ENCODE measurements at regions not wholly inside any gene's neighbourhood (a gene's known extent, or its start where the extent isn't known, plus 50 kb on each side); places are given as distances from the start of the nearest gene placed in this dataset.

DNA sequence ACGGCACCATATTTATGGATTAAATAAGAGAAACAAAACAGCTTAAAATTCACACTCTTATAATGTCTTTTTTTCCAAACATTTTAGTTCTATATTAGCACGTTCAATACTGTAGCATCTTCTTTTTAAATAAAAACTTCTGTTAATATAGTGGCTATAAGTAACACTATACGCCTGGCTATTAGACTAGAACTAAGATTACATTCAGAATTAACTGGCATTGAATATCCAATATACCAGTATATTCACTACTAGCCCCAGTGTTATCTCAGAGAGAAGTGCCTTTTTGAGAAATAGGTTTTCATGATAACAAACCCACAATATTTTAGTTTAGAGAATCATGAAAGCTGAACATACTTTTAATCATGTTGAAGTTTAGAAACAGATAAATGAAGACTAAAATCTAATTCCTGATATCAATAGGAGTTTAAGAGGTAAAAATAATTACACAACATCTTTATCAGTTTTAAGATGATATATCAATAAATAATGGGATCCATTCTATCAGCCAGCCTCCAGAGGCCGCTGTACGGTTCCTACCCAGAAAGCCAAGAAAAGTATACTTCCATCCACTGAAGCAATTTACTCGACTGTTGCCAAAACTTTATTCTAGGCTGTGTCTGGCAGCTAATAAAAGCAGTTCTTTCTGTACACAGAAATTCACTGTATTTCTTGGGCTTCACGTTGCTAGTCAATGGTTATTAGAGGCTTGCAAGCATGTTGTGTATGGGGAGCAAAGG lies 1113.4 kb upstream of the MIR17HG start:
- DNase-seq: no peak

DNA sequence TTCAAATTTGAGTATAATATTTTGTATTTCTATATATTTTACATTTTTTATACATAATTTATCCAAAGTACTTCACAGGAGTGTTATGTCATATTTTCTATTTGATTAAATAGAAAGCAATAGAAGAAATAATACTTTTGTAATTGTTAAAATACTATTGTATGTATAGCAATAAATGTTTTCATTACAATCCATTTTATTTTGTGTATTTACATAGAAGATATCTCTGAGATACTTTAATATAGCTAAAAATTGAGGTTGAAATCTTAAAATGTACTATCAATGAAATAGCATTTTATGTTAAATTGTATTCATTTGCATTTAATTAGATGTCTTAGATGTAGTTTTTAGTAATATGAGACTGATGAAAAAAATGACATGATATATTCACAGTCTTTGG lies 1109.6 kb upstream of the MIR17HG start:
- no peak for FAIRE-seq
- no peaks in the 10 kb centered on the region for H3K27me3 ChIP-seq (ENCODE audit: control insufficient read depth in 3 of 3, insufficient read depth in 3 of 3, low read length in 3 of 3)

More for the DNA sequence above, 1113.4 kb upstream of the MIR17HG start:
- Histone ChIP-seq H3K4me3 (ENCODE audit: low read depth in 1 of 3, low read length in 3 of 3) (no peak overlapping the region), H3K36me3 (ENCODE audit: control insufficient read depth in 3 of 3, insufficient read depth in 2 of 3, low read depth in 1 of 3, low read length in 3 of 3) (no peaks in the 10 kb centered on the region), H3K4me1 (ENCODE audit: control insufficient read depth in 3 of 3, insufficient read depth in 2 of 3, low read depth in 1 of 3, low read length in 2 of 3) (no peaks in the 10 kb centered on the region), H3K27ac (ENCODE audit: low read depth in 1 of 3, low read length in 2 of 3) (no peak overlapping the region), H3K9me3 (ENCODE audit: control insufficient read depth in 2 of 2, insufficient read depth in 1 of 2, low read depth in 1 of 2, low read length in 1 of 2) (peaks cover 0 to 12% of the 10 kb centered on the region in 2 donors), H3K27me3 (ENCODE audit: control insufficient read depth in 3 of 3, insufficient read depth in 3 of 3, low read length in 3 of 3) (no peaks in the 10 kb centered on the region)
- 78 to 84% (median 82%) methylated on average over 7 of the region's 7 CpGs for WGBS, 3 donors
- no peak for FAIRE-seq

GRCh38 chr13:90238413-90238812 lies 1109.1 kb upstream of the MIR17HG start:
- 44 to 62% (median 58%) methylated on average over 4 of the region's 4 CpGs for WGBS, 3 donors
- H3K36me3 ChIP-seq (ENCODE audit: control insufficient read depth in 3 of 3, insufficient read depth in 2 of 3, low read depth in 1 of 3, low read length in 3 of 3): no peaks in the 10 kb centered on the region
- FAIRE-seq (no peak), DNase-seq (peak in 1 of 2 donors; percentile 2)
- H3K27me3 ChIP-seq (ENCODE audit: control insufficient read depth in 3 of 3, insufficient read depth in 3 of 3, low read length in 3 of 3): no peaks in the 10 kb centered on the region
- no peak overlapping the region for H3K27ac ChIP-seq (ENCODE audit: low read depth in 1 of 3, low read length in 2 of 3)
- no peak overlapping the region for H3K4me3 ChIP-seq (ENCODE audit: low read depth in 1 of 3, low read length in 3 of 3)
- no peaks in the 10 kb centered on the region for H3K9me3 ChIP-seq (ENCODE audit: control insufficient read depth in 2 of 2, insufficient read depth in 1 of 2, low read depth in 1 of 2, low read length in 1 of 2)
- H3K4me1 ChIP-seq (ENCODE audit: control insufficient read depth in 3 of 3, insufficient read depth in 2 of 3, low read depth in 1 of 3, low read length in 2 of 3): no peaks in the 10 kb centered on the region

More for the DNA sequence above, 1109.6 kb upstream of the MIR17HG start:
- Histone ChIP-seq H3K4me3 (ENCODE audit: low read depth in 1 of 3, low read length in 3 of 3) (no peak overlapping the region), H3K9me3 (ENCODE audit: control insufficient read depth in 2 of 2, insufficient read depth in 1 of 2, low read depth in 1 of 2, low read length in 1 of 2) (no peaks in the 10 kb centered on the region), H3K36me3 (ENCODE audit: control insufficient read depth in 3 of 3, insufficient read depth in 2 of 3, low read depth in 1 of 3, low read length in 3 of 3) (no peaks in the 10 kb centered on the region), H3K27ac (ENCODE audit: low read depth in 1 of 3, low read length in 2 of 3) (no peak overlapping the region), H3K4me1 (ENCODE audit: control insufficient read depth in 3 of 3, insufficient read depth in 2 of 3, low read depth in 1 of 3, low read length in 2 of 3) (no peaks in the 10 kb centered on the region)
- no peak for DNase-seq

GRCh38 chr13:90239130-90239529 lies 1108.4 kb upstream of the MIR17HG start:
- no peaks in the 10 kb centered on the region for H3K27me3 ChIP-seq (ENCODE audit: control insufficient read depth in 3 of 3, insufficient read depth in 3 of 3, low read length in 3 of 3)
- no peak overlapping the region for H3K27ac ChIP-seq (ENCODE audit: low read depth in 1 of 3, low read length in 2 of 3)
- no peaks in the 10 kb centered on the region for H3K9me3 ChIP-seq (ENCODE audit: control insufficient read depth in 2 of 2, insufficient read depth in 1 of 2, low read depth in 1 of 2, low read length in 1 of 2)
- no peak for DNase-seq
- no peaks in the 10 kb centered on the region for H3K4me1 ChIP-seq (ENCODE audit: control insufficient read depth in 3 of 3, insufficient read depth in 2 of 3, low read depth in 1 of 3, low read length in 2 of 3)
- H3K4me3 ChIP-seq (ENCODE audit: low read depth in 1 of 3, low read length in 3 of 3): no peak overlapping the region
- FAIRE-seq: no peak
- no peaks in the 10 kb centered on the region for H3K36me3 ChIP-seq (ENCODE audit: control insufficient read depth in 3 of 3, insufficient read depth in 2 of 3, low read depth in 1 of 3, low read length in 3 of 3)
- 81 to 85% (median 82%) methylated on average over 3 of the region's 3 CpGs for WGBS, 3 donors

DNA sequence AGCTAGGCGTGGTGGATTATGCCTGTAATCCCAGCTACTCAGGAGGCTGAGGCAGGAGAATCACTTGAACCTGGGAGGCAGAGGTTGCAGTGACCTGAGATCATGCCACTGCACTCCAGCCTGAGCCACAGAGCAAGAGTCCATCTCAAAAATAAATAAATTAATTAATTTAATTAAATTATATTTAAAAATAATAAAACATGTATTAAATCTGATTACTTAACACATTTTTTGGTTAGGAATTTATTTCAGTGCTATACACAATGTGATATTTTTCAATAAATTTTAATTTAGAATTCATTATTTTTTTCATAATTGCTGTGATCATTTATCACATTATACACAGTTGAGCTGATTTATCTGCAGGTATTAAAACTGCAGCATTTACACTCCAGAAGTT lies 1101.5 kb upstream of the MIR17HG start:
- Histone ChIP-seq H3K9me3 (ENCODE audit: control insufficient read depth in 2 of 2, insufficient read depth in 1 of 2, low read depth in 1 of 2, low read length in 1 of 2) (no peaks in the 10 kb centered on the region), H3K4me3 (ENCODE audit: low read depth in 1 of 3, low read length in 3 of 3) (no peak overlapping the region), H3K4me1 (ENCODE audit: control insufficient read depth in 3 of 3, insufficient read depth in 2 of 3, low read depth in 1 of 3, low read length in 2 of 3) (no peaks in the 10 kb centered on the region), H3K36me3 (ENCODE audit: control insufficient read depth in 3 of 3, insufficient read depth in 2 of 3, low read depth in 1 of 3, low read length in 3 of 3) (no peaks in the 10 kb centered on the region), H3K27ac (ENCODE audit: low read depth in 1 of 3, low read length in 2 of 3) (no peak overlapping the region), H3K27me3 (ENCODE audit: control insufficient read depth in 3 of 3, insufficient read depth in 3 of 3, low read length in 3 of 3) (no peaks in the 10 kb centered on the region)
- FAIRE-seq: no peak
- WGBS, 3 donors: 79 to 89% (median 86%) methylated on average over 1 of the region's 1 CpG
- DNase-seq: no peak

DNA sequence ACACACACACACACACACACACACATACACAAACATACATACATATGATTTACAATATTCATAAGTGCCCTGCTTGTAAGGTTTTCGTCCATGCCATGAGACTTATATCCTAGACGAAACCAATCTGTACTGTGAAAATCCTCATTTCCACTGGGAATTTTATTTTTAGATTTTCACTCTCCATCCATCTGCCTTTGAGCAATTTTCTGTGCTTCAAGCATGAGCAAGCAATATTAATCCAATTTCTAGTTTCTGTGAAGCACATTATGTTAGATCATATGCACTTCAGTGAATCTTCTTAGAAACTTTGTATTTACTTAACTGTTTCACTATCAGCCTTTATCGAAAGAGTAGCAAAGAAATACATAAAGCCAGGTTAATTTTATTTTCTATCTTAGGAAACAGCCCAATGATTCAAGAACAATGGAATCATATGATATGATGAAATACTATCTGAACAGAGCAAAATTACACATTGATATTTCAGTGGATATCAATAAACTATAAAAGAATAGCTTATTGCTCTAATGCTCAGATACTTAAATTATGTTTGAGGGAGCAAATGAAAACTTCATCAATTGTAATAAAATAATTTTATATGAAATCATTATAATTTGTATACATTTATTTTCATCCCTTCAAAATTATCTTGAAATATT lies 1100.7 kb upstream of the MIR17HG start:
- Histone ChIP-seq H3K27me3 (ENCODE audit: control insufficient read depth in 3 of 3, insufficient read depth in 3 of 3, low read length in 3 of 3) (no peaks in the 10 kb centered on the region), H3K4me3 (ENCODE audit: low read depth in 1 of 3, low read length in 3 of 3) (no peak overlapping the region), H3K4me1 (ENCODE audit: control insufficient read depth in 3 of 3, insufficient read depth in 2 of 3, low read depth in 1 of 3, low read length in 2 of 3) (no peaks in the 10 kb centered on the region), H3K27ac (ENCODE audit: low read depth in 1 of 3, low read length in 2 of 3) (no peak overlapping the region), H3K9me3 (ENCODE audit: control insufficient read depth in 2 of 2, insufficient read depth in 1 of 2, low read depth in 1 of 2, low read length in 1 of 2) (no peaks in the 10 kb centered on the region), H3K36me3 (ENCODE audit: control insufficient read depth in 3 of 3, insufficient read depth in 2 of 3, low read depth in 1 of 3, low read length in 3 of 3) (no peaks in the 10 kb centered on the region)
- DNase-seq (no peak), FAIRE-seq (no peak)
- 71 to 86% (median 85%) methylated on average over 3 of the region's 3 CpGs for WGBS, 3 donors

GRCh38 chr13:90253806-90254205 lies 1093.7 kb upstream of the MIR17HG start:
- WGBS, 3 donors: 89 to 94% (median 90%) methylated on average over 5 of the region's 5 CpGs
- Histone ChIP-seq H3K9me3 (ENCODE audit: control insufficient read depth in 2 of 2, insufficient read depth in 1 of 2, low read depth in 1 of 2, low read length in 1 of 2) (peaks cover 0 to 8% of the 10 kb centered on the region in 2 donors), H3K4me3 (ENCODE audit: low read depth in 1 of 3, low read length in 3 of 3) (no peak overlapping the region), H3K36me3 (ENCODE audit: control insufficient read depth in 3 of 3, insufficient read depth in 2 of 3, low read depth in 1 of 3, low read length in 3 of 3) (no peaks in the 10 kb centered on the region), H3K27me3 (ENCODE audit: control insufficient read depth in 3 of 3, insufficient read depth in 3 of 3, low read length in 3 of 3) (no peaks in the 10 kb centered on the region), H3K4me1 (ENCODE audit: control insufficient read depth in 3 of 3, insufficient read depth in 2 of 3, low read depth in 1 of 3, low read length in 2 of 3) (no peaks in the 10 kb centered on the region), H3K27ac (ENCODE audit: low read depth in 1 of 3, low read length in 2 of 3) (no peak overlapping the region)
- FAIRE-seq: no peak
- DNase-seq: no peak

DNA sequence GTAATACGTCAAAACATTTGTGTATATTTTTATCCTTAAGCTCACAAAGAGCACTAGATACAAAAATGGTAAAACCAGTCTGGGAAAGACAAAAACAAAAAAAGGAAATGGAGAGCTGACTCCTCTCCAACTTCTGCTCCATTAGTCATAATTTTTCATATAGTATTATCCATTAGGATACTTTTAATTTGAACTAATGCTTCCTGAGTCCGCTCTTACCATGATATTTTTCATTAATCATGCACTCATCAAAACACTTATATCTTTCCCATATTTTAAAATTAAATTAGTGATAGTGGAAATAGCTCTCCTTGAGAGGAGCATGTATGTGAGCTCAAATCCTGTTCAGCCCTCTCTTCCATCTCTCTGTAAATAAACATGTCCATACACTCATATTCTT lies 1093.0 kb upstream of the MIR17HG start:
- H3K27ac ChIP-seq (ENCODE audit: low read depth in 1 of 3, low read length in 2 of 3): no peak overlapping the region
- no peak overlapping the region for H3K4me3 ChIP-seq (ENCODE audit: low read depth in 1 of 3, low read length in 3 of 3)
- FAIRE-seq (no peak), DNase-seq (no peak)
- no peaks in the 10 kb centered on the region for H3K36me3 ChIP-seq (ENCODE audit: control insufficient read depth in 3 of 3, insufficient read depth in 2 of 3, low read depth in 1 of 3, low read length in 3 of 3)
- 78 to 89% (median 83%) methylated on average over 2 of the region's 2 CpGs for WGBS, 3 donors
- H3K4me1 ChIP-seq (ENCODE audit: control insufficient read depth in 3 of 3, insufficient read depth in 2 of 3, low read depth in 1 of 3, low read length in 2 of 3): no peaks in the 10 kb centered on the region
- H3K9me3 ChIP-seq (ENCODE audit: control insufficient read depth in 2 of 2, insufficient read depth in 1 of 2, low read depth in 1 of 2, low read length in 1 of 2): peaks cover 0 to 8% of the 10 kb centered on the region in 2 donors
- H3K27me3 ChIP-seq (ENCODE audit: control insufficient read depth in 3 of 3, insufficient read depth in 3 of 3, low read length in 3 of 3): no peaks in the 10 kb centered on the region

Measured in small intestine (tissue), 7 donors.